Erythroblast (primary cell): ENCODE measurements at regions not wholly inside any gene's neighbourhood (a gene's known extent, or its start where the extent isn't known, plus 50 kb on each side); places are given as distances from the start of the nearest gene placed in this dataset.
"Not testable (repeated sequence)": the region's sequence is repeated elsewhere in the genome, so short reads cannot be mapped to it uniquely, and the experiment has no call there.

Source experiments
- DNase-seq, 2 experiments: peaks; one replicate each; lab custom pipeline; 2025; lab: John Stamatoyannopoulos, UW
- GATA1 ChIP-seq: IDR thresholded peaks from 2 replicates; pipeline ENCODE4 v1.6.1; 2011; ENCODE audit warnings: low read depth, mild to moderate bottlenecking, control low read depth, low read length, moderate library complexity
- POLR2A ChIP-seq: IDR thresholded peaks from 2 replicates; pipeline ENCODE4 v1.6.1; 2011; ENCODE audit warnings: mild to moderate bottlenecking, low read length

DNA sequence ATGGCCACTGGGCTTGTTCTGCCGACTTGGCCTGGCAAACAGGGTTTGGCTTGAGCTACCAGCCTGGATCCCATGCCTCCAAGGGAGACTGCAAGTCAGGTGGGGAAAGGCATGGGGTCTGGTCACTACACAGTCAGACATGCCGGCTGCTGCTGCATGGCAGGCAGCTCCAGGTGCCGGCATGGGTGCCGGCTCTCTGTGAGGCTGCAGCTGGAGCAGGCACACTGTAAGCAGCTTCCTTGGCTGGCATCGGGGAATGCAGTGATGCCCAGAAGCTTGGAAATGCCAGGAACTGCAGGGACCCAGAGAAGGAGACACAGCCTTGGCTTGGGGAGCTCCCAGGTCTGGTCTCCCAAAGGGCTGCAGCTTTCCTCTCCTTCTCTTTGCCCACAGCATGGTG lies 305.5 kb upstream of the NRG3 start:
- no peak for DNase-seq
- TF ChIP-seq POLR2A (no peak), GATA1 (no peak)

DNA sequence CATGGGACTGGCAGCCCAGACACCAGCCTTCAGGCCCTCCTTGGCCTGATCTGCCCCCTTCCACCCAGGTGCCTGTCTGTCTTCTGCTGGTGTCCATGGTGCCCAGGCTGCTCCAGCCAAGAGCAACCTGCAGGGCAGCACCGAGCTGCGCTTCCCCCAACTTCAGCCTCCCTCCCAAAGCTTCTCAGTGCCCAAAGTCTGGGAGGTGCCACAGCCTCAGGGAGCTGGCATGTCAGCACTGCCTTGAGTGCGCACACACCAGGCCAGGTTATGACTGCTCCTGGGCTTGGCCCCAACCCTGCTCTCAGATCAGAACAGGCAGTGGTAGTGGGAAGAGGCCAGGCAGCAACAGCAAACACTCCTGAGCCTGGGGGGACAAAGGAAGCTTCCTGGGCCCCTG lies 304.6 kb upstream of the NRG3 start:
- no peak for DNase-seq

DNA sequence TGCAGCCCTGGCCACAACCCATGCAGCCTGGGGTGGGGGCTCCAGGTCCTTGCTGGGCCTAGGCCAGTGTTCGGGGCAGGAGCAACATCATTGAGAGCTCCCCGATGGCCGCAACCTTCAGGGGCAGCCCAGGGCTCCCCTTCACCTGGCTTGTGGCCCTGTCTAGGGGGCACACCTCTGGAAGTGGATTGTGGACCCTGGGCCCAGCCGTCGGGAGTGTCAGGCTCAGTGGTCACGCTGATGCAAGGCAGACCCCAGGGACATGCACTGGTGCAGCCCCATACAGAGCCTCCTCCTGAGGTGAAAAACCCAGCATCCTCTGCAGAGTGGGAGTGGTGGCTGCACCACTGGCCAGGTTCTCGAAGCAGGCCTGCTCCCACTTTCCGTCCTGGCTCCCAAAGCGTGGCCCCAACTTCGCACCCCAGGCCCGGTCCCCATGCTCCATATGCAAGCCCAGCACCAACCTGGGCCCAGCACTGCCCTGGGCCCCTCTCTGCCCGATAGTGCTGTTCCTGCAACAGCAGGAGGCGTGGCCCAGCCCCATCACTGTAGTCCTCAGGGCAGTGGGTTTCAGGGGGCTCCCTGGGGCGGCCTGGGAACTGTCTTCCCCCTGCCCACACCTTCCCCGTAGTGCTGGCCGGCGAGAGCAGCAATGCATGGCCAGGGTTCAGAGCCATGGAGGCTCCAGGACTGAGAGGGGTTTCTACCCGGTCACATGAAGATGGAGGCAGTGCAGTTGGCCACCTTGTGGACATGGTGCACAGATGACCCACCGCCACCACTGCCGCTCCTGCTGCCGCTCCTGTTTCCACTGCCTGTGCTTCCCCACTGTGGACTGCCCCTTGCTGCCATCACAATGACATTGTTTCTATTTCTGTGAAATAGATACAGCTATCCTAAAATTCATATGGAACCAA lies 303.9 kb upstream of the NRG3 start:
- no peak for DNase-seq
- TF ChIP-seq POLR2A (no peak), GATA1 (no peak)

More for the DNA sequence above, 304.6 kb upstream of the NRG3 start:
- no peak for TF ChIP-seq POLR2A
- TF ChIP-seq GATA1, result no peak

DNA sequence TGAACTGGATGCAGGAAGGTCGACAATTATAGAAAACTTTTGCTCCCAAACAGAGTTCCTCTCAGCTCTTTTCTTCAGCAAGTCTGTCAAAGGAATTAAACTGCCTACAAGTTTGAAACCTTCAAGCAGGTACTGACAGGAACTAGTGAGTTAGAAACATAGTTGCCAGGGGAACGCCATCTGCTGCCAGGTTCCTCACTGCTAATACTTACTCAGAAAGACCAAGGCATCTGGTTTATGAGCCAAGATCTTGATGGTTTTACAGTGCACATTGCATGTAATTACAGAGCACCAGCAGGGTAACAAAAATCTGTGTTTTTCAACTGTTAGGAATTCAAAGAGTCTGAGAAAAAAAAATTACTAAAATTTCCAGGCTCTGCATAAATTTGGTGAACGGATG lies 300.0 kb upstream of the NRG3 start:
- TF ChIP-seq GATA1 (no peak), POLR2A (no peak)
- DNase-seq, result no peak

DNA sequence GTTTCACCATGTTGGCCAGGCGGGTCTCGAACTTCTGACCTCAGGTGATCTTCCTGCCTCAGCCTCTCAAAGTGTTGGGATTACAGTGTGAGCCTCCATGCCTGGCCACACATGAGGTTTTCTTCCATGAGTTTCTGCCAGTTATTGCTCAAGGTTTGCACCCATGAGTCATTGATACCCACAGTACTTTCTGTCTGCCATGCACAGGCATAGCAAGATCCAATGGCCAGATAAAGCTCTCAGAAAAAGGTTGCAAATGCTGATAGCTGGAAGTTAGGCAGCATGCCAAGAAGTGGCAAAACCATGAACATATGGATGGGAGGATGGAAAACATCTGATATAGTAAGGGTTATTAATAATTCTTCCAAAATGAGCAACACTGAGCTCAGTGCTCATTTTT lies 298.7 kb upstream of the NRG3 start:
- no peak for TF ChIP-seq POLR2A
- TF ChIP-seq GATA1, result no peak
- no peak for DNase-seq

DNA sequence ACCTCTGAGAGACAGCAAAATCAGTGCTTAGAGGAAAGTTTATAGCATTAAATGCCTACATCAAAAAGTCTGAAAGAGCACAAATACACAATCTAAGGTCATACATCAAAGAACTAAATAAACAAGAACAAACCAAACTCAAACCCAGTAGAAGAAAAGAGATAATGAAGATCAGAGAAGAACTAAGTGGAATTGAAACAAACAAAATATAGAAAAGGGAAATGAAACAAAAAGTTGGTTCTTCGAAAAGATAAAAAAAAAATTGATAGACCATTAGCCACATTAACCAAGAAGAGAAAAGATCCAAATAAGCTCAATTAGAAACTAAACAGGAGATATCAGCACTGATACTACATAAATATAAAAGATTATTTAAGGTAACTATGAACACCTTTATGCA lies 280.0 kb upstream of the NRG3 start:
- no peak for DNase-seq
- TF ChIP-seq POLR2A, result no peak

DNA sequence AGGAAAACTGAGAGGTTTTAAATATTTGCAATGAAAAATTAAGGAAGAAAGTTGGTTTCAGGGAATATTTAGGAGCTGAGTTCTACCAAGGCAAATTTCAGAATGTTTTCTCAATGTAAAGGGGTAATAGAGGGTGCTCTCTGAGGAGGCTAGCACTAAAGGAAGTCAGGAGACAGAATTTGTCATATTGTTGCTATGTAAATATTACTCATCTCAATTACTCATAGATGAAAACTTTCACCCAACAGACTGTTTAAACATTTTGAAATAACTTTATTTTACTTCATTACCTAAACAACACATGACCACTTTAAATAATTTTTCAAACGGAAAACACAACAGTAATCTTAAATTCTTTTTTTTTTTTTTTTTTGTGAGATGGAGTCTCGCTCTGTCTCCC lies 274.8 kb upstream of the NRG3 start:
- no peak for DNase-seq
- TF ChIP-seq GATA1 (no peak), POLR2A (no peak)

DNA sequence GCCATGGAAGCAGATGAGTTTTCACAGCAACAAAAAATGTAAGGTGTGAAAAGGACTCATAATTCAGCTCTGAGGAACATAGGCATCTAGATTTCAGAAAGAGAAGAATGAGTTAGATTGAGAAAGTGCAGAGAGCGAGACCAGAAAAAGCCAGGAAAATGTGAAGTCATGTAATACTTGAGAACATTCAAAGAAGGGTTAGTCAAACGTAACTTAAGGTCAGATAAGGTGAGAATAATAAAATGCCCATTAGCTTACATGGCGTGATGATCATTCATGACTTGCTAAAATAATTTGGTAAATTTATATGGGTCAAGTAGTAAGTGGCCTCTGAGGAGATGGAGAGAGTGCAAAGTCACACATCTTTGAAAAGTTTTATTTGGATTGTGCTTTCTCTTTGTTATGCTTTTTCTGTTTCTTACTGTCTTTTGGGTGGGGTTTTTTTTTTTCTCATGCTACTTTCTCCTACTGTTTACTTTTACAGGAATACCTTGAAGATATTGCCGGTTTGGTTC lies 271.8 kb upstream of the NRG3 start:
- TF ChIP-seq POLR2A, result no peak
- no peak for TF ChIP-seq GATA1
- no peak for DNase-seq

DNA sequence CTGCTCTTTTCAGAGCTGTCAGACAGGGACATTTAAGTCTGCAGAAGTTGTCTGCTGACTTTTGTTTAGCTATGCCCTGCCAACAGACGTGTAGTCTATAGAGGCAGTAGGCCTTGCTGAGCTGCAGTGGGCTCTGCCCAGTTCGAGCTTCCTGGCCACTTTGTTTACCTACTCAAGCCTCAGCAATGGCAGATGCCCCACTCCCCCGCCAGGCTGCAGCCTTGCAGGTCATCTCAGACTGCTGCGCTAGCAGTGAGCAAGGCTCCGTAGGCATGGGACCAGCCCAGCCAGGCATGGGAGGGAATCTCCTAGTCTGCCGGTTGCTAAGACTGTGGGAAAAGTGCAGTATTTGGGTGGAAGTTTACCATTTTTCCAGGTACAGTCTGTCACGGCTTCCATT lies 230.5 kb upstream of the NRG3 start:
- not testable (repeated sequence) for DNase-seq

DNA sequence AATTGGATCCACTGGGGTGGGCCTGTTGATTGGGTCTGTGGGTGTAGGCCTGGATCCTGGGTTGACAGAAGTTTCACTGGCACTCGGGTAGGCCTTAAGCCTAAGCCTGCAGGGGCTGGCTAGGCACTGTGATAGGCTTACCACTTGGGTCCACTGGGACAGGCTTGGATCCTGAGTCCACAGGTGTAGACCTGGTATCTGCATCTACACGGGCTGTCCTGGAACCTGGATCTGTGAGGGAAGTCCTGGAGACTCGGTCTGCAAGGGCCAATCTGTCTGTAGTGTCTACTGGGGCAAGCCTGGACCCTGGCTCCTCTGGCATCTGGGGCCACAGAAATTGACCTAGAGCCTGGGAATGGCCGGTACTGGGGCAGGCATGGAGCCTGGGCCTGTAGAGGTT lies 219.0 kb upstream of the NRG3 start:
- TF ChIP-seq POLR2A, result no peak
- no peak for TF ChIP-seq GATA1
- no peak for DNase-seq

DNA sequence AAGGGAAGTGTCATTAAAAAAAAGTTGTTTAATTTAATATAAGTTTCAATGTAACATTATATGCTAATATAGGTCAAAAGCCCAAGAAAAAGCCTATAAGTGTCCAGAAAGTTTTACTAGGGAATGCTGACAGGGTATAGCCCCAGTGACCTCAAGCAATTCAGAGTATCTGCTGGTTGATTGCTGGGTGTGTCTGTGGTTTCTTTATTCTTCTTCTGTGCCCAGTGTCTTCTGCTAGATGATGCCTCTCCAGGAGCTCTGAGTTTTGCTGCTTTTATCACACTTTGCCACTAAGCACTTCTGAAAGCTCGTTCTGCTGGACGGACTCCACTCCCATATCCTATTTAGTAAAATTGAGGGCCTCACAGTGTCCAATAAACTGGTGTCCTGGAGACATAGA lies 212.2 kb upstream of the NRG3 start:
- DNase-seq, result no peak
- no peak for TF ChIP-seq POLR2A
- no peak for TF ChIP-seq GATA1

DNA sequence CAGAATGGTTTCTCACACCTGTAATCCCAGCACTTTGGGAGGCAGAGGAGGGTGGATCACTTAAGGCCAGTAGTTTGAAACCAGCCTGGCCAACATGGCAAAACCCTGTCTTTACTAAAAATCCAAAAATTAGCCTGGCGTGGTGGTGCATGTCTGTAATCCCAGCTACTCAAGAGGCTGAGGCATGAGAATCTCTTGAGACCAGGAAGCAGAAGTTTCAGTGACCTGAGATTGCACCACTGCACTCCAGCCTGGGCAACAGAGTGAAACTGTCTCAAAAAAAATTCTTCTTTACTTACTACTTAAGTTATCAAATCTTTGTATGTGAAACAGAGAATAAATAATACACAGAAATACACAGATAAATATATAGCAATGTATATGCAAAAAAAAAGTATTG lies 210.2 kb upstream of the NRG3 start:
- DNase-seq, result not testable (repeated sequence)

DNA sequence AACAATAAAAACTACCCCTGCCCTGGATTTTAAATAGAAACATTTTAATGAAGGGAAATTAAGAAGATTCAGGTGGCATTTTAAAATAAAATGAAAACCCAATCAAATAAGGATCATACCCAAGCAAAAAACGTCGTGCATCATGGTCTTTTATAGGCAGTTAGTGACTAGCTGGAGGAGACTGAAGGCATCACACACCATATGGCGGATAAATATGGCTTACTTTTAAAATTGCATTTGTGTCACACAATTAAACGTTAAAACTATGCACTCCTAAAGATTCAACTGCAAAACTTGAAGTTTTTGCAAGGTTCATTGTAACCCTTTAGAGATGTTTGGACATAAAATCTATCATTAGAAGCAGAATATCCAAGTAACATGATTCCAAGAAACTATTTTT lies 200.1 kb upstream of the NRG3 start:
- no peak for DNase-seq
- TF ChIP-seq GATA1, result no peak
- no peak for TF ChIP-seq POLR2A

DNA sequence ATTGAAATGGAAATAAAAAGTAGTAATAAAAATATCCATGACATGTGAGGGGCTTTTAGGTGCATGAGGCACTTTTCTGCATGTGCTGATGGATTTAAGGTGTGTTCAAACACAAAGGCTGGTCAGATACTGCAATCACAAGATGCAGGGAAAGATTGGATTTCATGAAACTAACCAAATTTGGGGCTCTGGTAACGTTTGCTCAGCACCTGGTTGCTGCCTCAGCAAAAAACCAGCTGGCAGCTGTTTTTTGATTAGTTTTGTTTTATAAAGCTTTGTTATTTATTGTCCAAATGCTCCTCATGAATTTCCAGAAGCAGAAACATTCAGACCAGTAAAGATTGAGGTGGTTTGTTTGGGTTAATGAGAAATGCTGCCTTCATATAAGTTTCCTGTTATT lies 195.7 kb upstream of the NRG3 start:
- no peak for DNase-seq
- no peak for TF ChIP-seq GATA1
- TF ChIP-seq POLR2A, result no peak

DNA sequence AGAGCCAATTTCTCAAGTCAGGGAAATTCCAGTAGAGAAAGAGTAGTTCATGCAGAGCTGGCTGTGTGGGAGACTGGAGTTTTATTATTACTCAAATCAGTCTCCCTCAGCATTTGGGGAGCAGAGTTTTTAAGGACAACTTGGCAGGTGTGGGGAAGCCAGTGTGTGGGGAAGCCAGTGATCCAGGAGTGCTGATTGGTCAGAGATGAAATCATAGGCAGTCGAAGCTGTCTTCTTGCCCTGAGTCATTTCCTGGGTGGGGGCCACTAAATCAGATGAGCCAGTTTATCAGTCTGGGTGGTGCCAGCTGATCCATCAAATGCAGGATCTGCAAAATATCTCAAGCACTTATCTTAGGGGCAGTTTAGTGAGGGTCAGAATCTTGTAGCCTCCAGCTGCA lies 194.6 kb upstream of the NRG3 start:
- no peak for TF ChIP-seq GATA1
- no peak for TF ChIP-seq POLR2A
- DNase-seq, result no peak

DNA sequence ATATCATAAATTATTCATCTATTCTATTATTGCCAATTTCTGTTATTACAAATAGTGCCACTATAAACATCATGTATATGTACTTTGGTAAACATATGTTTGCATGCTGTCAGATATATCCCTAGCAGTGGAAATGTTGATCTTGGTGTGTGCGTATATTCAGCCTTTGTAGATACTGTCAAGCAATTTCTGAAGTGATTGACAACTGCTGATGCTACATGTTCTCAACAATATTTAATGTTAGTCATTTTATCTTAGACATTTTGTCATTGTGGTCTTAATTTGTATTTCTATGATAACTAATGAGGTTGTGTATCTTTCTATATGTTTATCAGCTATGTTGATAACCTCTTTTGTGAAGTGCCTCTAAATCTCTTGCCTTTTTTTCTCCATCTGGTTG lies 186.5 kb upstream of the NRG3 start:
- TF ChIP-seq GATA1 (no peak), POLR2A (no peak)

More for the DNA sequence above, 186.5 kb upstream of the NRG3 start:
- no peak for DNase-seq
